HG02938 (cell line): ENCODE measurements at regions not wholly inside any gene's neighbourhood (a gene's known extent, or its start where the extent isn't known, plus 50 kb on each side); places are given as distances from the start of the nearest gene placed in this dataset.
"Not testable (repeated sequence)": the region's sequence is repeated elsewhere in the genome, so short reads cannot be mapped to it uniquely, and the experiment has no call there.

Source experiments
- ATAC-seq: cut with Tn5 transposase; IDR thresholded peaks from one replicate; pipeline ENCODE4 v1.9.1; 2021; ENCODE audit warnings: mild to moderate bottlenecking, moderate library complexity; ENCODE audit not compliant: unreplicated experiment

- ATAC-seq, result no peak
These were observed 166.9 kb upstream of the GK2 start for GRCh38 chr4:79574741-79575451.

GRCh38 chr4:79563219-79563618 lies 155.2 kb upstream of the GK2 start:
- no peak for ATAC-seq

DNA sequence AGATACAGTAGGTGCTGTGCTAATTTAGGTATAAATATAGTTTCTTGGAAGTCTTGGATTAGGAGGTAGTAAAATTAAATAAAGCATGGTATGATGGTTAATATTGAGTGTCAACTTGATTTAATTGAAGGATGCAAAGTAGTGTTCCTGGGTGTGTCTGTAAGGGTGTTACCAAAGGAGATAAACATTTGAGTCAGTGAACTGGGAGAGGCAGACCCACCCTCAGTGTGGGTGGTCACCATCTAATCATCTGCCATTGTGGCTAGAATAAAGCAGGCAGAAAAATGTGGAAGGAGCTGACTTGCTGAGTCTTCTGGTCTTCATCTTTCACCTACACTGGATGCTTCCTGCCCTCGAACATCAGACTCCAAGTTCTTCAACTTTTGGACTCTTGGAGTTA lies 153.7 kb upstream of the GK2 start:
- ATAC-seq, result no peak

- ATAC-seq, result not testable (repeated sequence)
These were observed 151.4 kb upstream of the GK2 start for GRCh38 chr4:79559398-79559797.

GRCh38 chr4:79552311-79552710 lies 144.3 kb upstream of the GK2 start:
- no peak for ATAC-seq

DNA sequence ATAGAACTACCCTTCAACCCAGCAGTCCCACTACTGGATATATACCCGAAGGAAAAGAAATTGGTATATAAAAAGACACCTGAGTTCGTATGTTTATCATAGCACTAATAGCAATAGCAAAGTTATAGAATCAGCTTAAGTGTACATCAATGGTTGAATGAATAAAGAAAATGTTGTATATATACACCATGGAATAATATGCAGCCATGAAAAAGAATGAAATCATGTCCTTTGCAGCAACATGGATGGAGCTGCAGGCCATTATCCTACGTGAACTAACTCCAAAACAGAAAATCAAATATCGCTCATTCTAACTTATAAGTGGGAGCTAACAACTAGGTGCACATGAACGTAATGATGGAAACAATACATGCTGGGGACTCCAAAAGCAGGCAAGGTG lies 143.5 kb upstream of the GK2 start:
- ATAC-seq, result no peak

- no peak for ATAC-seq
These were observed 139.8 kb upstream of the GK2 start for GRCh38 chr4:79547851-79548250.

- not testable (repeated sequence) for ATAC-seq
These were observed 137.3 kb upstream of the GK2 start for GRCh38 chr4:79545292-79545691.

- no peak for ATAC-seq
These were observed 132.1 kb upstream of the GK2 start for GRCh38 chr4:79540143-79540542.

DNA sequence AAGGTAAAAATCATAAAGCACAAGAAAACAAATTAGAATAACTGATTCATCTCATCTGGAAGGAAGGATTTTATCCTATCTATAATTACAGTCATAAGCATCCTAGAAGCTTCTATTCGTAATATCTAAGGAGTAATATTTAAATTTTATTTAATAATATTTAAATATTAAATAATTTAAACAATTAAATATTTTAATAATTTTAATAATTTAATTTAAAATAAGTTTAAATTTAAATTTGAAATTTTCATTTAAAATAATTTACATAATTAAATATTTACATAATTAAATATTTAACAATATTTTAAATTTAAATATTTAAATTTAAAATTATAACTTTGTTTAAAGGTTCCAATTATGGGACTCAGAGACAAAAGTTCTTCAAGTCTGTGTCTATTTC lies 127.5 kb upstream of the GK2 start:
- no peak for ATAC-seq

DNA sequence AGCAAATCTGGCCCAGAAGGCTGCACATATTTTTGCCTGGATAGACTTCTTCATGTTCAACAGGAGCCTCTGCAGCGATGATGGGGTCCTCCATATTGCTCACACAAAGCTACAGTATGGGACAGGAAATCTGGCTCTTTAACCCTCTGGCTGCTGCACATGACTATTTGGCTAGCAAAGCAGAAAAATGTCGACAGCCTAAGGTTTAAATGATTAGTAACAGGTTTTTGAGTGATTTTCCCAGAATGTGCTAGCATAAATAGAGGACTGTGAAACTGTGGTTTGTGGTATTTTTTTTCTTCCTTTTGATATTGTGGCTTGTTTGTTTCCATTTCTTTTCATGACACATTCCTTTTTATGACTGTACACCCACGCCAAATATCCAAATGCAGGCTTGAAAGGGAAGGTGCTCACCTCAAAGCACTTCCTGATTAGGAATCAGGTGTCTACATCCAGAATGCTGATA lies 120.2 kb upstream of the GK2 start:
- no peak for ATAC-seq

DNA sequence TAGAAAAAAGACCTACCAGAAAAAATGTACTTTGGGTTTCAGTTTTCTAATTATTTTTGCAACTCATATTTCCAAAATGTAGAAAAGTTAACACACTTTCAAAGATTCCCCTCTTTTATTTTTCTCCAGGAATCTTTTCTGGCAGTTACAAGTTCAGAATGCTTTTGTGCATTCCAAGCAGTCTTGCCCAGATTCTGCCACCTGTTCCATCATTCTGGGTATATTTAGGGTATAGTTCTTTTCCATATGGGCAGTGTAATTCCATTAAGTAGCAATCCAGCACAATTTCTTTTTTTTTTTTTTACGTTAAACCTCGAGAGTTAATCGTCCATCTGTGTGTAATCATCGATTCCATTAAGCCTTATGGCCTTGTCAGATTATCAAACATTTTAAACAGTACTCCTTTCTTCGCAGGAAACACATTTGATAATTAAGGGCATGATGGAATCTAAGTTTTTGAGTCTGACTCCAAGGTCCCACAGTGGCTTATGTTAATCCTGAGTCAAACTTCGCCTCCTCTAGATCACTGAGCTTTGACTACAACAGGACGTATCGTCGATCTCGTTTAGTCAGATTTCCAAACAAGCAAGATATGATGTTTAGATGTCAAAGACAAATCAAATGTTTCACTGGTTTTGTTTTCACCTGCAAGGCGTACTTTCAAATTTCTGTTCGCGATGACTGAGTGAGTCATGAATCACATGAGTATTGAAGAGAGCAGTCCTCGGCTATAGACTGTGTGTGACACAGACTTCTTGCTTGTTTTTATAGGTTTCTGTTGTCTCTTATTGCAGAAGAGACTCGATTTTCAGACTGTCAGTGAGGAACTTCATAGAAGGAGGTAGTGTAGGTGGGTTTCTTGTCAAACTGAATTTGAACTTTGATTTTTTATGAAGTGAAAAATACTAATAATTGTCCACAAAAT lies 118.9 kb upstream of the GK2 start:
- no peak for ATAC-seq

- no peak for ATAC-seq
These were observed 108.1 kb upstream of the GK2 start for GRCh38 chr4:79516114-79516513.

DNA sequence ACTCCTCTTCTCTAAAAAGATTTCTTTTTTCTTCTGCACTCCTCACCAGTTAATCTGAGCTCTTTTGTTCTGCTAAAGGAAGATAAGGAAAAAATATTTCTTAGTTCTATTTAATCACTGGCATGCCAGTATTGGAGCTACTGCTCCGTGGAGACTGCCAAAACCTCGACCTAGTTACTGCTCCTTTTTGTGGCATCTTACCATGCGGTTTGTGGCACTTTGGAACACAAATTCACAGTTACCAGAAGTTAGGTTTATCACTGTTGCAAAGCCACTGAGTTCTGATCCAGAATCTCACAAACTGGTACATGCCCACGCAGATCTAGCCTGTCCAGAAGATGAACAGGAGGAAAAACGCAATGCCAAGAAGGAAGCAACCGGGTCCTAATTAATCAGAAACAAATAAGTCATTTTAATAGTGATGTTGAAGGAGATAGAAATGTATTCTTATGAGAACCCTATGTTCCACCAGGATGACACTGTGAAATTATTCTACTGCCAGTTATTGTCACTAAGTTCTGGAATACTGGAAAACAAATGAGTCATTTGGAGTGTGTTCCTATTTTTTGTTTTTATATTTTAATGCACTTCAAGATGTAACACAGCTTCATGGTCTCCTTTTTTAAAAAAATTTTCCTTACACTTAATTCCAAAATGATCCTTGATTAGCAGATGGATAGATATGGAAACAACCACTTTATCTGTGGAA lies 106.7 kb upstream of the GK2 start:
- no peak for ATAC-seq

DNA sequence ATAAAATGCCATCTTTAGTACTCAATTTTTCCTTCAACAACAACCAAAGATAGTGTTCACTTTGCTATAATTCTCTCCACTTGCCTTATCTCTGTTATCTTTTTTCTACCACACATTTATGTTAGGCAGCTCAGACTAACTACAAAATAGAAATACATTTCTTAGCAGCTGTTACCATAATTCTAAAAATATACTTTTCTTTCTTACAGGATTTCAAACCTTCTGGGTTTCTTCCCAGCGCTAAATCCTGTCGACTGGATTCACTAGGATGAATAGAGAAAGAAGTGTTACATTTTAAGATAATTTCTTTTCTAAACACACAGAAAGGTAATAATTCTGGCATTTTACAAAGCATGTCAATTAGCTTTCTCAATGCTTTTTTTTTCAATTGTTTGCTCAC lies 105.5 kb upstream of the GK2 start:
- ATAC-seq, result no peak

- no peak for ATAC-seq
These were observed 104.3 kb upstream of the GK2 start for GRCh38 chr4:79512363-79512762.

- no peak for ATAC-seq
These were observed 94.1 kb upstream of the GK2 start for GRCh38 chr4:79502081-79502480.

- no peak for ATAC-seq
These were observed 90.3 kb upstream of the GK2 start for GRCh38 chr4:79498282-79498681.

DNA sequence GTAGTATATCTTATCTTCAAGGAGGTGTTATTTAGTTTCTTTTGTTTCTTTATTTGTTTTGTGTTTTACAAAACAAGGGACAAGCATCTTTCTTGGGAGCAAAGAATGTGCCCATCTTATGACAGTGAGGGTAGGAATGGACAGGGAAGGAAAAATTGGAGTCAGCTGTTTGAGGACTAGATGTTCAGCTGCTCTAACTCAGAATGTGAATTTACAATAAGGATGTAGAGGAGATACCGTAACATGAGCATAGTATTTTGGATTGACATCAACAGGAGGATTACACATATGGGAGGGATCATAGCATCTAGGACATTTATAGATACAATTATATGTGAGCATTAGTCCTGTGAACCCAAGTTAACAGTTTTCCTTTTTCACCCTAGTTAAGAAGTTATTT lies 89.0 kb upstream of the GK2 start:
- no peak for ATAC-seq

GRCh38 chr4:79495447-79495846 lies 87.4 kb upstream of the GK2 start:
- no peak for ATAC-seq

DNA sequence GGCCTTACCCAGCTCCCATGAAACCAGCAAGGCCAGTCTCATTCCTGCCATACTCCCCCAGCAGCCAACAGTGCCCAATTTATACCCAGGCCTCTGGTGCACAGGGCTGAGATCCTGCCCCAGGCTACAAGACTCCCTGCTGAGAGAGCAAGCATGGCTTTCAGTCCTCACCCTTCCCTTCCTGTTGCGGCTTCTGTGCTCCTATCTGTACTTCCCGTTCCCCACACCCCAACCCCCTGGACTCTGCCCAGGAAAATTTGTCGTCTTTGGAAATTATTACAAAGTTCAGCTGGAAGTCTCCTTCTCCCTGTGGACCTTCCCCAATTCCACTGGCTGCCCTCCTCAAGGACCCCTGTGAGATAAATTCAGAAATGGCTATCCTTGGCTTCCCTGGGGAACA lies 84.1 kb upstream of the GK2 start:
- no peak for ATAC-seq

GRCh38 chr4:79489506-79489905 lies 81.5 kb upstream of the GK2 start:
- ATAC-seq, result no peak
